ENCODE measurements at regions not wholly inside any gene's neighbourhood (a gene's known extent, or its start where the extent isn't known, plus 50 kb on each side); places are given as distances from the start of the nearest gene placed in this dataset.

GRCh38 chr9:14395317-14396082, 81.6 kb upstream of the NFIB start:
- no peak for DNase-seq (ENCODE audit: low read depth in 2 of 2)

DNA sequence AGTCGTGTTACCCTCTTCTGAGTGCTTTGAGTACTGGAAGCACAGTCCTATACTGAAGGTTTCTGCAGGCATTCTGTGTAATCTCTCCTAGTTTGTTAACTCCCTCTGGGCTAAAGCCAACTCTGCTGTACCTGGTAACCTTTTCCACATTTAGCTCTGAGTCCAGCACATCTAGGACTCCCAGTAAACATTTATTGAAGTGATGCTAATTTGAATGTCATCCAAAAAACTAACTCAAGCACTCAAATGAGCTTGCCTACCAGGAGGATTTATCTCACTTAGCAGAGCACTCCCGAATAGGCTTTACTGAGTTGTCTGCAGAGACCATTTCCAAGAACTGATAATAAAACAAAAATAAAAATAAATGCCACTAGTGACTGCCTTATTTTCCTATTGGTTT, 79.5 kb upstream of the NFIB start:
- DNase-seq (ENCODE audit: low read depth in 2 of 2) = no peak

- no peak for DNase-seq (ENCODE audit: low read depth in 2 of 2)
Measured at GRCh38 chr9:14391620-14392019, 77.7 kb upstream of the NFIB start.

DNA sequence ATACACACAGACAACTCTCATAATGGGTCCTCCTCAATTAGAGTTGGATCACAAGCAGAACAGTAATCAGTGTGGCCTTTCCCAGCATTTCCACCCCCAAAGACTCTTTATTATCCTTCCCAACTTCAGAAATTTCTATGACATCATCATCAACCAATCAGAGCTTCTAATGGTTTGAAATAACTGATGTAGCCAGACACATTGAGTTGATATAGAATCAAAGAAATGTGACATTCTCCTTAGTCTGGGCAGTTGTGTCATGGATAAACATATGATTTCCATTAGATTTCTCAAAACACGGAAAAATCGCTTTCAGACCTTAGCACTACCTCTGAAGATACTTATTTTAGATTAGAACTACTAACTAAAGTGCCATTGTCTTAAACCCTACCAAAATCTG, 75.7 kb upstream of the NFIB start:
- no peak for DNase-seq (ENCODE audit: low read depth in 2 of 2)

DNA sequence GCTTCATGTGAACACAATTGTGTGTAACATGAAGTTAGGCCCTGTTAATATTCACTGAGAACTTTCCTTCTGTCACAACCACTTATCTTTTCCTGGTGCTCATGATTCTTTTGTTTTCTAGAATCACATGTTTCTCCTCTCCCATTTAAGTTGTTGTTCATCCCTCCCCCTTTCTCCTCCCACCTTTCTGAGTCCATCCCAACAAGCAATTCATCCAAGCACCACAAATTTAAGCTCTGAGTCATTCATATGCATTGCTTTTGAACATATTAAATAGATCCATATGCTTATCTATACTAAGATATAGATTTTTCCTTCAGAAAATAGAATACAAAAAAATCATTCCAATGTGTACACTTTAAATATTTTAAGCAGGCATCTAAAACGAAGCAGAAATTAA, 75.2 kb upstream of the NFIB start:
- no peak for DNase-seq (ENCODE audit: low read depth in 2 of 2)

DNA sequence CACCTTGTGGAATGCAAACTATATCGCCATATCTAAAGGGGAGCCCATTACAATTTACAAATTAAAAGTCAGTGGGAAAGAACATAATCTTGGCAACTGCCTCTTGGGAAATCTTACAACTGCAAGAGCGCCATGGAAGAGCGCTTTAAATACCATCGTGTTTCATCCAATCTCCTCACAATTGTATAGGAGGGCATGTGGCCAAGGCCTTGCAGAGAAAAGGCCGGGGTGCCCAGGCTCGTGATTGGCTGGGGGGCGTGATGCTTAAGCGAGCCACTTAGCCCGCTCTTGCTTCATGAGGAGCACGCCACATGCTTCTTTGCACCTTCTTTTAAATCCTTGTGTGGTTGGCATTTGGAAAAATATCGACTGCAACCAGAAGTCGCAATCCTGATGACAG, 69.8 kb upstream of the NFIB start:
- DNase-seq (ENCODE audit: low read depth in 2 of 2) = no peak

GRCh38 chr9:14383294-14383693, 69.4 kb upstream of the NFIB start:
- DNase-seq (ENCODE audit: low read depth in 2 of 2) = no peak

- DNase-seq (ENCODE audit: low read depth in 2 of 2) = no peak
Measured at GRCh38 chr9:14380061-14380836, 66.3 kb upstream of the NFIB start.

DNA sequence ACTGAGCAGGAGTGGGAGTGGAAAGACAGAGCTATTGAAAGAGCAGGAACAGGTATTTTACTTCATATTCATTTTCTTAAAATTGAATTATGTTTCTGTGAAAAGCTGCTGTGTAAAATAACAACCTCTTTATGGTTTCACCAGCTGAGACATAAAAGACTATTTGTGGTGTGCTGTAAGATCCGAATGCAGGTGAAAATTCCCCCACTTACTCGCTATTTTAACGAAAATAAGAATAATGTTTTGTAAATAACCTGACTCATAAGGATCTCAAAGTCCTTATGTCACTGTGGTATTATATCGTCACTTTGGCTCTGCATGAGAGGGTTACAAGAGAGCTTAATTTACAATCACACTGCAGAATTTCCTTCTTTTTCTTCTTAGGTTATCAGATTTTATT, 65.3 kb upstream of the NFIB start:
- DNase-seq (ENCODE audit: low read depth in 2 of 2) = no peak

- no peak for DNase-seq (ENCODE audit: low read depth in 2 of 2)
Measured at GRCh38 chr9:14373706-14374105, 59.8 kb upstream of the NFIB start.

GRCh38 chr9:14373336-14373666, 59.4 kb upstream of the NFIB start:
- no peak for DNase-seq (ENCODE audit: low read depth in 2 of 2)

- DNase-seq (ENCODE audit: low read depth in 2 of 2) = no peak
Measured at GRCh38 chr9:14372437-14373335, 58.7 kb upstream of the NFIB start.

DNA sequence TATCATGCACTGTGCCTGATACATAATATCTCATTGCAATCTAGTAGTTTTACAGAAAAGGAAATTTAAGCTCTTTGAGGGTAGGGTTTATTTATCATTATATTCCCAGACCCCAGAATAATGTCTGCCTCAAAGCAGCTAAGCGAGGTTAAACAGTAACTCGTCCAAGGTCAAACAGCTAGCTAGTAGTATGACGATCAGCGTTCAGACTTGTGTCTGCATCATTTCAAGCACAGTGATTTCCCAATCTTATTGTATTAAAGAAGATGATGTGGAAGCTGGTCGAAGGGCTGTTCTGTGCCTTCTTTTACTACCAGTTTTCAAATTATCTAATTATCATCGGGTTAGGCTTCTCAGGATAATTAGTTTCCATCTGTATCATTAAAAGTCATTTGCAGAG, 55.1 kb upstream of the NFIB start:
- no peak for DNase-seq (ENCODE audit: low read depth in 2 of 2)

DNA sequence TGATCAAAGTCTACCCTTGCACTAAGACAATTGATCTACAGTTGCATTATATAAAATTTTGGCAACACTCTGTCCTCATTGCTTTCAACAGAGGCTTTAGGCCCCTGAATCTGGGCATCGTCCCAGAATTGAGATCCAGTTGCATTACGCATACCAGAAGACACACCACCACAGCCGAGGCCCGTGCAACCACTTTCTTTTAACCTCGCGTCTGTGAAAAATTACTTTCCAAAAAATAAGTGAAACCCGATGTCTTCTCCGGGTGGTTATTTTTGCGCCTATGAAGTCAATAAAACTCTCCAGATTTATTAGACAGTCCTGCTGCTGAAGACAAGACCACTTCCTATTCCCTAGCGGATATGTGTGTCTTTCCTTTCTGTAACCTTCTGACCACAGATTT, 52.1 kb upstream of the NFIB start:
- DNase-seq (ENCODE audit: low read depth in 2 of 2) = no peak

GRCh38 chr9:14365670-14366069, 51.7 kb upstream of the NFIB start:
- DNase-seq (ENCODE audit: low read depth in 2 of 2) = no peak

Data from stimulated activated CD4-positive, alpha-beta T cell treated with anti-CD3 and anti-CD28 coated beads, Interleukin-15, amount 100 ng/mL, for 48 hours (primary cell).